ENCODE measurements at regions not wholly inside any gene's neighbourhood (a gene's known extent, or its start where the extent isn't known, plus 50 kb on each side); places are given as distances from the start of the nearest gene placed in this dataset.

DNA sequence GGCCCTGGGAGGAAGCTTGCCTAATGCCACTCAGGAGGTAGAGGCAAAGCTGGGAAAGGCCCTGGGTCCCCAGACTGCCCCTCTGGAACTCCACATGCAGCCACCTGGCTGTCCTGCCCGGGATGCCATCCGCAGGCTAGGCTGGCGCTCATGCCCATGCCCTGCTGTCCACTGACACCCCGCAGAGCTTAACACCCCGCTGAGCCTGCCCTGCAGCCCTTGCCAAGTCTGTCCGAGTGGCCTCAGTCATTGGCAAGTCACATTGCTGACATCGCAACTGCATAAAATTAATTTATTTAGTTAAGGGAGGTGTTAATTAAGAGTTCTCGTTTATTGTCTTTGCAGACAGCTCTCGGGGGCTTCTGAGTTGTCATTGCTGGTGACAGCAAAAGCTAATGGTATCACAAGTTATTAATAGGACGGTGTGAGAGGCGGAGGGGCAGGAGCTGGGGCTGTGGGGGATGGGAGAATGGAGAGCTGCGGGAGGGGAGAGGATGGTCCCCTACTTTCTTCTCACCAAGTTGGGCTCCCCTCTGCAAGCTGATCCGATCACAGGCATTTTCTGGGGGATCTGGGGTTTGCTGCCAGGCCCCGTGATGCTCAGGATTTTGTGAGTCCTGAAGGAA lies 55.6 kb upstream of the PCBD1 start:
- no peak for TF ChIP-seq POLR2AphosphoS5 (IDR thresholded peaks at IDR 0.05)
- TF ChIP-seq, protein P1, sequence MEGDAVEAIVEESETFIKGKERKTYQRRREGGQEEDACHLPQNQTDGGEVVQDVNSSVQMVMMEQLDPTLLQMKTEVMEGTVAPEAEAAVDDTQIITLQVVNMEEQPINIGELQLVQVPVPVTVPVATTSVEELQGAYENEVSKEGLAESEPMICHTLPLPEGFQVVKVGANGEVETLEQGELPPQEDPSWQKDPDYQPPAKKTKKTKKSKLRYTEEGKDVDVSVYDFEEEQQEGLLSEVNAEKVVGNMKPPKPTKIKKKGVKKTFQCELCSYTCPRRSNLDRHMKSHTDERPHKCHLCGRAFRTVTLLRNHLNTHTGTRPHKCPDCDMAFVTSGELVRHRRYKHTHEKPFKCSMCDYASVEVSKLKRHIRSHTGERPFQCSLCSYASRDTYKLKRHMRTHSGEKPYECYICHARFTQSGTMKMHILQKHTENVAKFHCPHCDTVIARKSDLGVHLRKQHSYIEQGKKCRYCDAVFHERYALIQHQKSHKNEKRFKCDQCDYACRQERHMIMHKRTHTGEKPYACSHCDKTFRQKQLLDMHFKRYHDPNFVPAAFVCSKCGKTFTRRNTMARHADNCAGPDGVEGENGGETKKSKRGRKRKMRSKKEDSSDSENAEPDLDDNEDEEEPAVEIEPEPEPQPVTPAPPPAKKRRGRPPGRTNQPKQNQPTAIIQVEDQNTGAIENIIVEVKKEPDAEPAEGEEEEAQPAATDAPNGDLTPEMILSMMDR (IDR thresholded peaks at IDR 0.05), result no peak
- no peak for TF ChIP-seq POLR2A (IDR thresholded peaks at IDR 0.05)
- Histone ChIP-seq H3K4me1 (replicated peaks) (no peaks in the 10 kb centered on the region), H3K4me3 (no peak overlapping the region), H3K9me3 (no peaks in the 10 kb centered on the region), H3K36me3 (no peaks in the 10 kb centered on the region), H3K27me3 (replicated peaks; ENCODE audit: insufficient read depth) (no peaks in the 10 kb centered on the region), H3K27ac (no peak overlapping the region)
- intact Hi-C loops (cut with DNase I), result no loop called here
- DNase-seq (ENCODE audit: low spot score), result no peak
- WGBS, result 83% methylated on average over 14 of the region's 14 CpGs

DNA sequence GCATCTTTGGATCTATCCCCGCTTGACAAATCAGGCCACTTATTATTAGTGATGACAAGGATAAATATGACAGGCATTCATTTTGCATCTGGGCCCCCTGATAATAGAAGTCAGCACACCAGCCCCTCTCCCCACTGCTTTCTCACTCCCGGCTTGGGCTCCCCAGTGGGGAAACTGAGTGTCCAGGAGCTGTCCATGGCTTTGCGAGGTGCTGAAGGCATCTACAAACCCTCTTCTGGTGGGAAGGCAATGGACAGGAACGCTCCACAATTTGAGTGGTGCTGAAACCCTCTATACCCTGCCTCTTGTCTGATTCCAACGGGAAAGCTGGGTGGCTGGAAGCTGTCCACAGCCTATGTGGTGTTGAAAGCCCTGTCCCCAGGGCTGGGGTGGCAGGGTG lies 61.7 kb upstream of the PCBD1 start:
- Histone ChIP-seq H3K4me3 (no peak overlapping the region), H3K27ac (no peak overlapping the region), H3K36me3 (no peaks in the 10 kb centered on the region), H3K4me1 (replicated peaks) (no peaks in the 10 kb centered on the region), H3K9me3 (no peaks in the 10 kb centered on the region), H3K27me3 (replicated peaks; ENCODE audit: insufficient read depth) (no peaks in the 10 kb centered on the region)
- intact Hi-C loops (cut with DNase I), result no loop called here
- DNase-seq (ENCODE audit: low spot score), result no peak
- TF ChIP-seq, protein P1 (IDR thresholded peaks at IDR 0.05), result no peak
- TF ChIP-seq POLR2A (IDR thresholded peaks at IDR 0.05) (no peak), POLR2AphosphoS5 (IDR thresholded peaks at IDR 0.05) (no peak)
- WGBS, result 88% methylated on average over 5 of the region's 5 CpGs

DNA sequence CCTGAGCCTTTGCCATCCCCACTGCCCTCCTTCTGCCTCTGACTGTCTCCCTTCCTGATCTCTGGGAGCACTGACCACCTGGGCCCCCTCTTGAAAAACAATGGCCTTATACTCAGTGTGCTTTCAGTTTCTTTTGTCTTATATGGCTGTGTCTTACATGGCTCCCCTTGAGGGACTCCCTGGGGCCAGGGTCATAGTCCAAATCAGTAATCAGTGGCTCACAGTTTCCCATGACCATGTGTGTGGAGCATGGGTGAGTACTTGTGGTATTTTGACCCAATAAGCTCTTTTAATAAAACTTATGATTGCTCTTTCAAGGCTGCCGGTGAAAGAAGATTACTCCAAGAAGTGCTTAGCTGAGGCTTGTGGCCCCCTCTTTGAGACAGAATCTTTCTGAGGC lies 62.4 kb upstream of the PCBD1 start:
- WGBS, result 95% methylated on average over 1 of the region's 1 CpG
- Histone ChIP-seq H3K27ac (no peak overlapping the region), H3K4me1 (replicated peaks) (no peaks in the 10 kb centered on the region), H3K27me3 (replicated peaks; ENCODE audit: insufficient read depth) (no peaks in the 10 kb centered on the region), H3K4me3 (no peak overlapping the region), H3K36me3 (no peaks in the 10 kb centered on the region), H3K9me3 (no peaks in the 10 kb centered on the region)
- TF ChIP-seq POLR2A (IDR thresholded peaks at IDR 0.05) (no peak), POLR2AphosphoS5 (IDR thresholded peaks at IDR 0.05) (no peak)
- TF ChIP-seq, protein P1 (IDR thresholded peaks at IDR 0.05), result no peak
- intact Hi-C loops (cut with DNase I), result no loop called here
- DNase-seq (ENCODE audit: low spot score), result no peak

DNA sequence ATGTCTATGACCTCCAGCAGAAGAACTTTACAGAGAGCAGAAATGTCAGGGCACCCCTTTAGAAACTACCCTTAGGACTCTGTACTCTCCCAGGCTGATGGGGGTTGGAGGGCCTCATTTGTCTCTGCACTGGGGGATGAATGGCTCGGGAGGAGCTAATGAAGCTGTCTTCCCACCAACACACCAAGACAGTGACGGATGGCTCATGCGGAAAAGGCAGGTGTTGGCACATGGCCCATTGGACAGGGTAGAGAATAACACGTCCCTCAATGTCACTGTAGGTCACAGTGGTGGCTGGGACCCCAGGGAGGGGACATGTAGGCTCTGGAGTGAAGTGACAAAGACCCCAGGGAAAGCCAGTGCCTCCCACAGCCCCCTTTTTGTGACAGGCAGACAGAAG lies 64.0 kb upstream of the PCBD1 start:
- TF ChIP-seq POLR2A (IDR thresholded peaks at IDR 0.05) (no peak), POLR2AphosphoS5 (IDR thresholded peaks at IDR 0.05) (no peak)
- TF ChIP-seq, protein P1 (IDR thresholded peaks at IDR 0.05), result no peak
- no peaks in the 10 kb centered on the region for H3K27me3 ChIP-seq (replicated peaks; ENCODE audit: insufficient read depth)
- DNase-seq (ENCODE audit: low spot score), result no peak
- no peaks in the 10 kb centered on the region for H3K4me1 ChIP-seq (replicated peaks)
- no peaks in the 10 kb centered on the region for H3K36me3 ChIP-seq
- WGBS, result 82% methylated on average over 4 of the region's 4 CpGs
- H3K27ac ChIP-seq, result no peak overlapping the region
- no peak overlapping the region for H3K4me3 ChIP-seq
- no peaks in the 10 kb centered on the region for H3K9me3 ChIP-seq
- intact Hi-C loops (cut with DNase I), result no loop called here

DNA sequence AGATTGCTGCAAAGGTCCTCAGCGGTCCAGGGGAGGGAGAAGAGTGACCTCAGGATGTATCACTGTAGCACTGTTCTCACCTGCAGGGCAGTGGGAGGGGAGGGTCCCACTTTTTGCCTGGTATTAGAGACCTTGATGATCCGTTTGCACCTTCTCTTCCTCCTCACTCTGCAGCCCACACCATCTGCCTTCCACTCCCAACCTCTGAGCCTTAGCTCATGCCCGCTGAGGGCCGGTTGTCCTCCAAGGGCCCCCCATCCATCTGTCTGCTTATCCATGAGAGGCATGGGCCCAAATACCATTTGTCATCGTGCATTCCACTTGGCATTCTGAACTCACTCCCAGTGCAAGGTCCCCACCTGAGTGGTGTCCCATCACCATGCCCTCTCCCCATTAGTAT lies 64.6 kb upstream of the PCBD1 start:
- H3K36me3 ChIP-seq, result no peaks in the 10 kb centered on the region
- H3K27me3 ChIP-seq (replicated peaks; ENCODE audit: insufficient read depth), result no peaks in the 10 kb centered on the region
- no peak overlapping the region for H3K4me3 ChIP-seq
- WGBS, result 98% methylated on average over 5 of the region's 5 CpGs
- H3K27ac ChIP-seq, result no peak overlapping the region
- DNase-seq (ENCODE audit: low spot score), result no peak
- no peaks in the 10 kb centered on the region for H3K9me3 ChIP-seq
- intact Hi-C loops (cut with DNase I), result no loop called here
- H3K4me1 ChIP-seq (replicated peaks), result no peaks in the 10 kb centered on the region
- no peak for TF ChIP-seq POLR2AphosphoS5 (IDR thresholded peaks at IDR 0.05)
- TF ChIP-seq, protein P1 (IDR thresholded peaks at IDR 0.05), result no peak
- TF ChIP-seq POLR2A (IDR thresholded peaks at IDR 0.05), result no peak
